WERI-Rb-1 (cell line): ENCODE measurements at regions not wholly inside any gene's neighbourhood (a gene's known extent, or its start where the extent isn't known, plus 50 kb on each side); places are given as distances from the start of the nearest gene placed in this dataset.
"Not testable (repeated sequence)": the region's sequence is repeated elsewhere in the genome, so short reads cannot be mapped to it uniquely, and the experiment has no call there.

Experiments
- DNase-seq: peaks from one replicate; pipeline ENCODE4 v3.0.0-alpha.2; 2020
- H3K27ac ChIP-seq: fragments of 250-450 bp; sonication (Bioruptor Pico); 2 replicates; pipeline ENCODE4 v1.5.1; 2020; ENCODE audit warnings: mild to moderate bottlenecking, moderate library complexity
- H3K27me3 ChIP-seq: fragments of 250-450 bp; sonication (Bioruptor Pico); 2 replicates; pipeline ENCODE4 v1.5.1; 2021; ENCODE audit warnings: mild to moderate bottlenecking, low read depth, moderate library complexity; ENCODE audit not compliant: insufficient read depth, severe bottlenecking
- H3K36me3 ChIP-seq: fragments of 250-450 bp; sonication (Bioruptor Pico); 2 replicates; pipeline ENCODE4 v1.5.1; 2020; ENCODE audit warnings: mild to moderate bottlenecking, moderate library complexity
- H3K4me3 ChIP-seq: 2 replicates; pipeline ENCODE4 v1.5.1; 2011; ENCODE audit warnings: low read depth, mild to moderate bottlenecking, control low read depth, low read length
- H3K9me3 ChIP-seq: fragments of 250-450 bp; sonication (Bioruptor Pico); 2 replicates; pipeline ENCODE4 v1.5.1; 2021; ENCODE audit warnings: mild to moderate bottlenecking, moderate library complexity; ENCODE audit not compliant: severe bottlenecking
- TF ChIP-seq, protein P1 (sequence below): IDR thresholded peaks from 2 replicates; pipeline ENCODE4 v1.5.1; 2011; ENCODE audit warnings: low read depth, mild to moderate bottlenecking, control low read depth, inconsistent platforms, low read length

DNA sequence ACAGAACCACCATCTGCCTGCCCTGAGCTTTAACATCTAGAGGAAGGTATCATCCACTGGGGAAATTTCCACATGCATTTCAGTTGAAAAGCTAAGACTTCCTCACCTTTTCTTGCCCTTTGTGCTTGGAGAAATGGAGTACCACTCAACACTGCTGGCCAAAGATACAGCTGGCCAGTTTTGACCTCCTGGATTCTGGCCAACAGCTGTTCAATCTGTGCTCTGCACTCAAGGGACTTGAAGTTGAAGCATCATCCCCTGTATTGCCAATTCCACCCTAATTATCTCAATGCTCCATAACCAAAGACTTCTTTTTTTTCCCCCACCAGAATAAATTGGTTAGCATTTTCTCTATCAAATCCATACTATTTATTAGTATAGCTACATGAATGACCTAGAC lies 70.4 kb upstream of the PRDM9 start:
- no peak overlapping the region for H3K27ac ChIP-seq
- no peaks in the 10 kb centered on the region for H3K27me3 ChIP-seq
- H3K36me3 ChIP-seq: no peaks in the 10 kb centered on the region
- DNase-seq: no peak
- TF ChIP-seq, protein P1, sequence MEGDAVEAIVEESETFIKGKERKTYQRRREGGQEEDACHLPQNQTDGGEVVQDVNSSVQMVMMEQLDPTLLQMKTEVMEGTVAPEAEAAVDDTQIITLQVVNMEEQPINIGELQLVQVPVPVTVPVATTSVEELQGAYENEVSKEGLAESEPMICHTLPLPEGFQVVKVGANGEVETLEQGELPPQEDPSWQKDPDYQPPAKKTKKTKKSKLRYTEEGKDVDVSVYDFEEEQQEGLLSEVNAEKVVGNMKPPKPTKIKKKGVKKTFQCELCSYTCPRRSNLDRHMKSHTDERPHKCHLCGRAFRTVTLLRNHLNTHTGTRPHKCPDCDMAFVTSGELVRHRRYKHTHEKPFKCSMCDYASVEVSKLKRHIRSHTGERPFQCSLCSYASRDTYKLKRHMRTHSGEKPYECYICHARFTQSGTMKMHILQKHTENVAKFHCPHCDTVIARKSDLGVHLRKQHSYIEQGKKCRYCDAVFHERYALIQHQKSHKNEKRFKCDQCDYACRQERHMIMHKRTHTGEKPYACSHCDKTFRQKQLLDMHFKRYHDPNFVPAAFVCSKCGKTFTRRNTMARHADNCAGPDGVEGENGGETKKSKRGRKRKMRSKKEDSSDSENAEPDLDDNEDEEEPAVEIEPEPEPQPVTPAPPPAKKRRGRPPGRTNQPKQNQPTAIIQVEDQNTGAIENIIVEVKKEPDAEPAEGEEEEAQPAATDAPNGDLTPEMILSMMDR: no peak
- no peak overlapping the region for H3K4me3 ChIP-seq
- no peaks in the 10 kb centered on the region for H3K9me3 ChIP-seq

DNA sequence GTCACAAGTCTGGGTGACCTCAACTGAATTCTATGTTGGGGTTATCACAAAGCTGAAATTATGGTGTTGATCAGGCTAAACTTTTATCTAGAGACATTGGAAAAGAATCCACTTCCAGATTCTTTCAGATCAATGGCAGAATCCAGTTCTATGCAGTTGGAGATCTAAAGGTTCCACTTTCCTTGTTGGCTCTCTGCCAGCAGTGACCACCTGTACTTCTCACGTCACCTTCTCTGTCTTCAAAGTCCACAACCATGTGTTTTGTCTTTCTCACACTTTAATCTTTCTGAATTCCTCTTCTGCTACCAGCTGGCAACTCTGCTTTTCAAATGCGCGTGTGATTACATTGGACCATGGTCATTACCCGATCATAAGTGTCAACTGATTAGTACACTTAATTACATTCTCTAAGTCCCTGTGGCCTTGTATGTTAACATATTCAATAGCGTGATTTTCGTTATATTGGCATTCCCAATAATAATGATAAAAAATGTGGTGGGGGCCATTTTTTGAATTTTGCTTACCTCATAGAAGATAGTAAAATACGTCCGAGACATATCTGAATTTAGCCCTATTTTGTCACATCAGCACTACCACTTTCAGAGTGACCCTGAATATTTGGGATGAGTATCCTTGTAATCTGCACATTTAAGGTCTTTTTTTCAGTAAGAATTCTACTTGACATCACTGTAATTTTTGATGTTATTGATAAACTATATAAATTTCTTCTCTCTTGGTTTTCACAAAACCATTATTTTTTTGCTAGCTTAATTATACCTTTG lies 73.7 kb upstream of the PRDM9 start:
- TF ChIP-seq, protein P1: no peak
- Histone ChIP-seq H3K4me3 (no peak overlapping the region), H3K27me3 (no peaks in the 10 kb centered on the region), H3K36me3 (no peaks in the 10 kb centered on the region), H3K9me3 (no peaks in the 10 kb centered on the region), H3K27ac (no peak overlapping the region)
- DNase-seq: no peak

DNA sequence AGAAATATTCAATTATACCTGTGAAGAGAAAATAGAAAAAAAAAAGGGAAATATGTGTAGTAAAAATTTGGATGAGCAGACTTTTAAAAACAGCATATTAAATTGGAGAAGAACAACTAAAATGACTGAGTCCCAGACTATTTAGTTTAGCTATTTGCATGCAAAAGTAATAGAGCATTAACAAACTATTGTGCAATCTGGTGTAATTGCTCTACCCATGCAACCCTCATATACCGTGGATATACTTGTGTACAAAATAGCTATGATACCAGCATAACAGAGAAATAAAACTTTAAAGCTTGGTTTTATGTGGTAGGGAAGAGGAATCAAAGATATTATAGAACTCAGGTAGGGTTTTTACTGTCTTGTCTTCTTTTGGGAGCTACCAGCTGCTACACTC lies 78.7 kb upstream of the PRDM9 start:
- no peak overlapping the region for H3K27ac ChIP-seq
- TF ChIP-seq, protein P1: no peak
- no peaks in the 10 kb centered on the region for H3K36me3 ChIP-seq
- no peak for DNase-seq
- no peaks in the 10 kb centered on the region for H3K27me3 ChIP-seq
- no peak overlapping the region for H3K4me3 ChIP-seq
- H3K9me3 ChIP-seq: no peaks in the 10 kb centered on the region

DNA sequence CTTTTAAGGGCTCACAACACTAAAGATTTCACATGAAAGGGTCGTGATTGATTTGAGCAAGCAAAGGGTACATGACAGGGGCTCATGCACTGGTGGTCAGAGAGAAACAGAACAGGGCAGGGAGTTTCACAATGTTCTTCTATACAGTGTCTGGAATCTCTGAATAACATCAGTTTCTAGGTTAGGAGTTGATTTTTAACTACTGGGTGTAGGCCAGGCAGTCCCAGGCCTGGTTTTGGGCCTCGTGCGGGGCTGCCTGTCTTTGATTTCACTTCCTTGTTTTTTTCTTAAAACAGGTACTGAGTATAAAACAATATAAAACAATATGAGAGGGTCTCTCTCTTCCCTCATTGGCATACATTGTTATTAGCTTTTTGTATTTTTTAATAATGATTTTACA lies 87.2 kb upstream of the PRDM9 start:
- H3K27me3 ChIP-seq, H3K36me3 ChIP-seq, DNase-seq, H3K27ac ChIP-seq, H3K4me3 ChIP-seq, H3K9me3 ChIP-seq: not testable (repeated sequence)

DNA sequence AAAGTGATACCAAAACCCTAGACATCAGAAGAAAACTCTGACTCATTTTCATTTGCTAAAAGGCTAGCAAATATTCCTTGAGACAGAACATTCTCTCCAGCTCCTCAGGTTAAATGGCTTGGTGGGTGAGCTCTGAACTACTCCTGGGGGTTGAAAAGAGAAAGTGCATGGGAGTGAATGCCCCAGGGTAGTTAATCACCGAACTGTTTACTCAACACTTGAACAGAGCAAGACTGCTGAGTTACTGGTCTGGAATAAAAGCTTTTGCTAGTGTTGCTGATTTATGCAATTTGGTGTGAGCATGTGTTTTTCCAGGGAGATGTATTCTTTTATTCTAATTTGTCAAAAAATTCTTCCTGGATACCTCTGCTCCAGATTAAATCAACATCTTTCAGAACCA lies 88.3 kb upstream of the PRDM9 start:
- no peaks in the 10 kb centered on the region for H3K9me3 ChIP-seq
- H3K27me3 ChIP-seq: no peaks in the 10 kb centered on the region
- no peaks in the 10 kb centered on the region for H3K36me3 ChIP-seq
- TF ChIP-seq, protein P1: no peak
- DNase-seq: no peak
- no peak overlapping the region for H3K27ac ChIP-seq
- H3K4me3 ChIP-seq: no peak overlapping the region

DNA sequence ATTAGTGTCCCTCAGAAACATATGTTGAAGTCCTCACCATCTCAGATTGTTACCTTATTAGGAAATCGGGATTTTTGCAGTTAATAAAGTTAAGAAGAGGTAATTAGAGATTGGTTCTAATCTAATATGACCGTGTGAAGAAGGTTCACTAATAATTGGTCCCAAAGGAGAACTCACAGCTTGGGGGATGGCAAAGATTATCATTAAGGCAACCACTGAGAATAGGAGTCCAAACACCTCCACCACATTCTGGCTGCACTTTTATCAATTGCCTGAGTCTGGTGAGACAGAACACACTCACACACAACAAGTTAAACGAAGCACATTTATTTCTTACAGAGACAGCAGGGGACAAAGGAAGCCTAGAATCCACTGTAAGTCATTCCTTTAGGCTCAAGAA lies 94.9 kb upstream of the PRDM9 start:
- TF ChIP-seq, protein P1: no peak
- Histone ChIP-seq H3K27ac (no peak overlapping the region), H3K36me3 (no peaks in the 10 kb centered on the region), H3K27me3 (no peaks in the 10 kb centered on the region), H3K4me3 (no peak overlapping the region), H3K9me3 (no peaks in the 10 kb centered on the region)
- no peak for DNase-seq
